HG02970 (cell line): ENCODE measurements at regions not wholly inside any gene's neighbourhood (a gene's known extent, or its start where the extent isn't known, plus 50 kb on each side); places are given as distances from the start of the nearest gene placed in this dataset.

Source experiments
- ATAC-seq: cut with Tn5 transposase; IDR thresholded peaks from one replicate; pipeline ENCODE4 v1.9.1; 2021; ENCODE audit warnings: mild to moderate bottlenecking, moderate library complexity, moderate number of reproducible peaks; ENCODE audit not compliant: unreplicated experiment, low FRiP score

GRCh38 chr10:131695496-131696165, 205.2 kb upstream of the PPP2R2D start:
- no peak for ATAC-seq

- ATAC-seq: no peak
Observed at GRCh38 chr10:131697476-131698128, 203.2 kb upstream of the PPP2R2D start.

- ATAC-seq: no peak
Observed at GRCh38 chr10:131698232-131698631, 202.6 kb upstream of the PPP2R2D start.

- no peak for ATAC-seq
Observed at GRCh38 chr10:131698986-131699385, 201.8 kb upstream of the PPP2R2D start.

- ATAC-seq: no peak
Observed at GRCh38 chr10:131700032-131700431, 200.8 kb upstream of the PPP2R2D start.

- ATAC-seq: no peak
Observed at GRCh38 chr10:131700506-131700905, 200.3 kb upstream of the PPP2R2D start.

GRCh38 chr10:131701131-131701947, 199.5 kb upstream of the PPP2R2D start:
- ATAC-seq: no peak

- ATAC-seq: no peak
Observed at GRCh38 chr10:131702531-131703356, 198.1 kb upstream of the PPP2R2D start.

- ATAC-seq: no peak
Observed at GRCh38 chr10:131703541-131703940, 197.3 kb upstream of the PPP2R2D start.

GRCh38 chr10:131703941-131704340, 196.9 kb upstream of the PPP2R2D start:
- ATAC-seq: no peak

- no peak for ATAC-seq
Observed at GRCh38 chr10:131706476-131706875, 194.3 kb upstream of the PPP2R2D start.

GRCh38 chr10:131706952-131707351, 193.9 kb upstream of the PPP2R2D start:
- no peak for ATAC-seq

- ATAC-seq: no peak
Observed at GRCh38 chr10:131708225-131708880, 192.5 kb upstream of the PPP2R2D start.

- no peak for ATAC-seq
Observed at GRCh38 chr10:131710142-131710861, 190.5 kb upstream of the PPP2R2D start.

GRCh38 chr10:131722121-131722520, 178.7 kb upstream of the PPP2R2D start:
- ATAC-seq: no peak

GRCh38 chr10:131722525-131723264, 178.1 kb upstream of the PPP2R2D start:
- no peak for ATAC-seq

GRCh38 chr10:131723297-131724168, 177.3 kb upstream of the PPP2R2D start:
- ATAC-seq: no peak

GRCh38 chr10:131724169-131724545, 176.7 kb upstream of the PPP2R2D start:
- ATAC-seq: no peak
